HFFc6 (cell line): ENCODE measurements at regions not wholly inside any gene's neighbourhood (a gene's known extent, or its start where the extent isn't known, plus 50 kb on each side); places are given as distances from the start of the nearest gene placed in this dataset.

Experiments
- DNase-seq: peaks from one replicate; pipeline ENCODE4 v3.0.0-alpha.2; 2018
- H3K27ac Mint-ChIP-seq: 2 replicates; pipeline ENCODE4 v1.8.0; 2020; ENCODE audit warnings: mild to moderate bottlenecking, mixed read lengths
- H3K27me3 Mint-ChIP-seq: 2 replicates; pipeline ENCODE4 v1.8.0; 2021; ENCODE audit warnings: mild to moderate bottlenecking, moderate library complexity, mixed read lengths; ENCODE audit not compliant: insufficient read depth
- H3K36me3 Mint-ChIP-seq: 2 replicates; pipeline ENCODE4 v1.8.0; 2021; ENCODE audit warnings: low read depth, mixed read lengths
- H3K4me1 Mint-ChIP-seq: 2 replicates; pipeline ENCODE4 v1.8.0; 2020; ENCODE audit warnings: low read depth, mixed read lengths
- H3K4me3 Mint-ChIP-seq: 2 replicates; pipeline ENCODE4 v1.8.0; 2020; ENCODE audit warnings: mild to moderate bottlenecking, moderate library complexity, mixed read lengths
- H3K9me3 Mint-ChIP-seq: 2 replicates; pipeline ENCODE4 v1.8.0; 2020; ENCODE audit warnings: mild to moderate bottlenecking, mixed read lengths
- TF ChIP-seq, protein P1 (sequence below): fragments of 200-600 bp; sonication (generic); IDR thresholded peaks from 2 replicates; pipeline ENCODE4 v1.5.0; 2021; ENCODE audit warnings: antibody characterized with exemption, mild to moderate bottlenecking

GRCh38 chr3:72175296-72175858 is 390.4 kb upstream of the PROK2 start:
- peaks cover 19% of the 10 kb centered on the region for H3K4me1 Mint-ChIP-seq
- DNase-seq, result no peak
- TF ChIP-seq, protein P1, sequence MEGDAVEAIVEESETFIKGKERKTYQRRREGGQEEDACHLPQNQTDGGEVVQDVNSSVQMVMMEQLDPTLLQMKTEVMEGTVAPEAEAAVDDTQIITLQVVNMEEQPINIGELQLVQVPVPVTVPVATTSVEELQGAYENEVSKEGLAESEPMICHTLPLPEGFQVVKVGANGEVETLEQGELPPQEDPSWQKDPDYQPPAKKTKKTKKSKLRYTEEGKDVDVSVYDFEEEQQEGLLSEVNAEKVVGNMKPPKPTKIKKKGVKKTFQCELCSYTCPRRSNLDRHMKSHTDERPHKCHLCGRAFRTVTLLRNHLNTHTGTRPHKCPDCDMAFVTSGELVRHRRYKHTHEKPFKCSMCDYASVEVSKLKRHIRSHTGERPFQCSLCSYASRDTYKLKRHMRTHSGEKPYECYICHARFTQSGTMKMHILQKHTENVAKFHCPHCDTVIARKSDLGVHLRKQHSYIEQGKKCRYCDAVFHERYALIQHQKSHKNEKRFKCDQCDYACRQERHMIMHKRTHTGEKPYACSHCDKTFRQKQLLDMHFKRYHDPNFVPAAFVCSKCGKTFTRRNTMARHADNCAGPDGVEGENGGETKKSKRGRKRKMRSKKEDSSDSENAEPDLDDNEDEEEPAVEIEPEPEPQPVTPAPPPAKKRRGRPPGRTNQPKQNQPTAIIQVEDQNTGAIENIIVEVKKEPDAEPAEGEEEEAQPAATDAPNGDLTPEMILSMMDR, result no peak
- no peak overlapping the region for H3K27ac Mint-ChIP-seq
- no peaks in the 10 kb centered on the region for H3K36me3 Mint-ChIP-seq
- peaks cover 11% of the 10 kb centered on the region for H3K27me3 Mint-ChIP-seq
- H3K9me3 Mint-ChIP-seq, result peaks cover 5% of the 10 kb centered on the region; the same call in 1 of the 2 replicates
- H3K4me3 Mint-ChIP-seq, result no peak overlapping the region

- Mint-ChIP-seq H3K4me1 (peaks cover 19% of the 10 kb centered on the region), H3K9me3 (peaks cover 5% of the 10 kb centered on the region; the same call in 1 of the 2 replicates), H3K27ac (no peak overlapping the region), H3K36me3 (no peaks in the 10 kb centered on the region), H3K4me3 (no peak overlapping the region), H3K27me3 (peaks cover 11% of the 10 kb centered on the region)
- no peak for DNase-seq
- TF ChIP-seq, protein P1, result no peak
These were observed 389.9 kb upstream of the PROK2 start for GRCh38 chr3:72174890-72175289.

DNA sequence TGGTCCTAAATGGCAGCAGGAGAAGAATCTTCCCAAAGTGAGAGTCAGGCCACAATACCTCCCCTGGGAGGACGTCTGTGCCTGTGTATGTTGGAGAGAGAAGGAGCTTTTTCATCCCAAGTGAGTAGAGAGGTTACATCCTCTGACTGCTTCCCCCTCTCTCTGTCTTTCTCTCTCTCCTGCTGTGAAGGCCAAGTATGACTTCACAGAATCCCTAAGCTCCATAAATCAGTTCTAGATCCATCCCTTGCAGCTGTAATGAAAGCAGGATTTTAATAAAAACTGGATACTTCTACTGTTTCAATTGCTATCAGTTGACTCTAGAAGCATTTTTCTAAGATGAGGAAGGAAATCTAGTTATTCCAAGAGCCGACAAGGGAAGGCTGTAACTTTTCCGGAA is 389.1 kb upstream of the PROK2 start:
- peaks cover 11% of the 10 kb centered on the region for H3K27me3 Mint-ChIP-seq
- H3K4me3 Mint-ChIP-seq, result no peak overlapping the region
- H3K36me3 Mint-ChIP-seq, result no peaks in the 10 kb centered on the region
- TF ChIP-seq, protein P1, result no peak
- peaks cover 19% of the 10 kb centered on the region for H3K4me1 Mint-ChIP-seq
- H3K27ac Mint-ChIP-seq, result no peak overlapping the region
- H3K9me3 Mint-ChIP-seq, result peaks cover 5% of the 10 kb centered on the region; the same call in 1 of the 2 replicates
- DNase-seq, result no peak

DNA sequence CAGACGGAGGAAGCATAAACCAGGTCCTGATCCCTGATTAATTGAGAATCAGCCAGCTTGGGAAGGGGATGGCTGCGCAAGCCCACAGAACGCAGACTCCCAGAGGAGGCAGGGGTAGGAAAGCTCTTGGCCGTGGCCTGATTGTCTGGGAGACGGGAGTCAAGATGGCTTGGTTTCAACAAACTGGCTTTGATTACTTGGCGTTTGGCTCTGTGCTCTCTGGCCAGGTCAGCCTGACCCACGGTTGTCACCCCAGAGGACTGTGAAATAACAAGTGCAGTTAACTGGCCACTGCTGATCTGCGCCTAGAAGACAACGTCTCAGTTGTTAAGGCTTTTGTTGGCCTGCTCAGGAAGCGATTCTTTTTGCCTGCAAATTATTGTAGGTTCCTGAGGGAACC is 387.0 kb upstream of the PROK2 start:
- TF ChIP-seq, protein P1, result no peak
- peaks cover 5% of the 10 kb centered on the region; the same call in 1 of the 2 replicates for H3K9me3 Mint-ChIP-seq
- H3K27ac Mint-ChIP-seq, result no peak overlapping the region
- H3K36me3 Mint-ChIP-seq, result no peaks in the 10 kb centered on the region
- peaks cover 14% of the 10 kb centered on the region for H3K4me1 Mint-ChIP-seq
- no peak overlapping the region for H3K4me3 Mint-ChIP-seq
- H3K27me3 Mint-ChIP-seq, result peaks cover 14% of the 10 kb centered on the region
- no peak for DNase-seq

- H3K36me3 Mint-ChIP-seq, result no peaks in the 10 kb centered on the region
- H3K4me3 Mint-ChIP-seq, result no peak overlapping the region
- TF ChIP-seq, protein P1, result no peak
- no peak for DNase-seq
- H3K27ac Mint-ChIP-seq, result no peak overlapping the region
- peaks cover 14% of the 10 kb centered on the region for H3K27me3 Mint-ChIP-seq
- H3K4me1 Mint-ChIP-seq, result peaks cover 12% of the 10 kb centered on the region; the same call in 1 of the 2 replicates
- H3K9me3 Mint-ChIP-seq, result peaks cover 5% of the 10 kb centered on the region; the same call in 1 of the 2 replicates
These were observed 386.5 kb upstream of the PROK2 start for GRCh38 chr3:72171463-72171881.
